Activated B cell treated with CpG ODN at 0.5 μM for 24 hours (primary cell): ENCODE measurements at regions not wholly inside any gene's neighbourhood (a gene's known extent, or its start where the extent isn't known, plus 50 kb on each side); places are given as distances from the start of the nearest gene placed in this dataset.

ENCODE experiments used
- ATAC-seq: fragments of 200-7000 bp; cut with Tn5 transposase; one replicate; pipeline ENCODE4 v1.10.0; 2021; ENCODE audit warnings: low read depth, mild to moderate bottlenecking, moderate library complexity
- CTCF ChIA-PET: fragments of 350-600 bp; sonication (Branson Sonifier 250); formaldehyde crosslinking; loops from one replicate; lab custom pipeline; 2021; ENCODE audit warnings: antibody characterized with exemption; lab: Charles Lee
- POLR2A ChIA-PET: fragments of 350-600 bp; sonication (Branson Sonifier 250); formaldehyde crosslinking; loops from one replicate; lab custom pipeline; 2021; ENCODE audit warnings: antibody characterized with exemption; lab: Charles Lee
- DNase-seq: peaks from one replicate; pipeline ENCODE4 v3.0.0; 2022
- H3K27ac Mint-ChIP-seq: one replicate; pipeline ENCODE4 v1.8.0; 2020; ENCODE audit warnings: mixed read lengths
- H3K27me3 Mint-ChIP-seq: one replicate; pipeline ENCODE4 v1.8.0; 2021; ENCODE audit warnings: mixed read lengths
- H3K36me3 Mint-ChIP-seq: one replicate; pipeline ENCODE4 v1.8.0; 2021; ENCODE audit warnings: low read depth, mixed read lengths
- H3K4me1 Mint-ChIP-seq: one replicate; pipeline ENCODE4 v1.8.0; 2021; ENCODE audit warnings: mixed read lengths
- H3K4me3 Mint-ChIP-seq: one replicate; pipeline ENCODE4 v1.8.0; 2020; ENCODE audit warnings: mild to moderate bottlenecking, mixed read lengths
- H3K9me3 Mint-ChIP-seq: one replicate; pipeline ENCODE4 v1.8.0; 2020; ENCODE audit warnings: mixed read lengths
- intact Hi-C: fragments of 100-400 bp; cut with micrococcal nuclease; formaldehyde crosslinking; loops from one replicate; pipeline ENCODE4 v1.15.1; 2024
- TF ChIP-seq, protein P1 (sequence below): fragments of 200-600 bp; IDR thresholded peaks from one replicate; pipeline ENCODE4 v1.8.0; 2022; ENCODE audit warnings: antibody characterized with exemption, mild to moderate bottlenecking

- Mint-ChIP-seq H3K27ac (no peak overlapping the region), H3K27me3 (peaks cover 18% of the 10 kb centered on the region), H3K4me1 (no peaks in the 10 kb centered on the region), H3K4me3 (no peak overlapping the region), H3K36me3 (no peaks in the 10 kb centered on the region), H3K9me3 (no peaks in the 10 kb centered on the region)
- no peak for ATAC-seq
- intact Hi-C loops: no loop called here
- ChIA-PET POLR2A (no interaction called here), CTCF (no interaction called here)
- no peak for DNase-seq
- TF ChIP-seq, protein P1, sequence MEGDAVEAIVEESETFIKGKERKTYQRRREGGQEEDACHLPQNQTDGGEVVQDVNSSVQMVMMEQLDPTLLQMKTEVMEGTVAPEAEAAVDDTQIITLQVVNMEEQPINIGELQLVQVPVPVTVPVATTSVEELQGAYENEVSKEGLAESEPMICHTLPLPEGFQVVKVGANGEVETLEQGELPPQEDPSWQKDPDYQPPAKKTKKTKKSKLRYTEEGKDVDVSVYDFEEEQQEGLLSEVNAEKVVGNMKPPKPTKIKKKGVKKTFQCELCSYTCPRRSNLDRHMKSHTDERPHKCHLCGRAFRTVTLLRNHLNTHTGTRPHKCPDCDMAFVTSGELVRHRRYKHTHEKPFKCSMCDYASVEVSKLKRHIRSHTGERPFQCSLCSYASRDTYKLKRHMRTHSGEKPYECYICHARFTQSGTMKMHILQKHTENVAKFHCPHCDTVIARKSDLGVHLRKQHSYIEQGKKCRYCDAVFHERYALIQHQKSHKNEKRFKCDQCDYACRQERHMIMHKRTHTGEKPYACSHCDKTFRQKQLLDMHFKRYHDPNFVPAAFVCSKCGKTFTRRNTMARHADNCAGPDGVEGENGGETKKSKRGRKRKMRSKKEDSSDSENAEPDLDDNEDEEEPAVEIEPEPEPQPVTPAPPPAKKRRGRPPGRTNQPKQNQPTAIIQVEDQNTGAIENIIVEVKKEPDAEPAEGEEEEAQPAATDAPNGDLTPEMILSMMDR: no peak
Measured at GRCh38 chr17:34861864-34862263, 99.4 kb downstream of the CCT6B start.

DNA sequence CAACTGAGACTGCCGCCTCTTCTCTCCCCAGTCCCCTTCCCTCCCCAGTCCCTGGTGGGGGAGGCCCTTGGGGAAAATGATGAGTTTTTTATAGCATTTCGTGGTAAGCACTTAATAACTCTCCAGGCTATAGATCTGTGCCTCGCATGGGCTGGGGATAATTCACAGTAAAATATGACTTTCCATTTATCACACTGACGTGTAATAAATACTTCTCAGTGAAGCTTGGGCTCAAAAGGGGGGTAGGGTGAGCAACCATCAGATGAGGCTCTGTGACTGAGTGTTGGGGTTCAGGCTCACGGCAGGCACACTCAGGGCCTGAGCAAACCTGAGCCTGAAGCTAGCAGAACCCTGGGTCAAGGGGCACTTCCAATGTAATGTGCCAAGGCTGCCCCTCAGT lies 101.6 kb downstream of the CCT6B start:
- DNase-seq: no peak
- TF ChIP-seq, protein P1: no peak
- Mint-ChIP-seq H3K27ac (no peak overlapping the region), H3K4me1 (no peaks in the 10 kb centered on the region), H3K9me3 (no peaks in the 10 kb centered on the region), H3K36me3 (no peaks in the 10 kb centered on the region), H3K4me3 (no peak overlapping the region), H3K27me3 (peaks cover 22% of the 10 kb centered on the region)
- ChIA-PET POLR2A (no interaction called here), CTCF (no interaction called here)
- ATAC-seq: no peak
- intact Hi-C loops: no loop called here

GRCh38 chr17:34858591-34859565 lies 102.4 kb downstream of the CCT6B start:
- CTCF ChIA-PET: no interaction called here
- intact Hi-C loops: no loop called here
- ATAC-seq: no peak

DNA sequence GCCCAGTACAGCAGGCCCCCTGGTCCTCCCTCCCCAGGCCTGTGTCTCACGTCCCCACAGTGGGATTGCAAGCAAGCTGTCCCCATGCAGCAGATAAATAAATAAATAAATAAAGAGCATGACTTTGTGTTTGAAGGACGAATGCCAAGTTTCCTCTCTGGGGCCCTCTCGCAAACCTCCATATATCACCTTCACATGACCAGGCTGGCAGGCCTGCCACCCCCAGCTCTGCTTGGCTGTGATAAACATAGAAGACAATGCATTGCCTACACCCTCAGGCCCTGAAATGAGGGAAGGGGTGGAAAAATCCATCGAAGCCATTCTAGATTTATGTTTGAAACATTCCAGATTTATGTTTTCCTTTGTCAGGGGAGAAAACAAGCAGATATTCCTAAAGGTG lies 107.3 kb downstream of the CCT6B start:
- no peaks in the 10 kb centered on the region for H3K36me3 Mint-ChIP-seq
- H3K4me1 Mint-ChIP-seq: no peaks in the 10 kb centered on the region
- intact Hi-C loops: no loop called here
- peaks cover 6% of the 10 kb centered on the region for H3K27me3 Mint-ChIP-seq
- TF ChIP-seq, protein P1: no peak
- no peaks in the 10 kb centered on the region for H3K9me3 Mint-ChIP-seq
- CTCF ChIA-PET: no interaction called here
- DNase-seq (no peak), ATAC-seq (no peak)
- no peak overlapping the region for H3K27ac Mint-ChIP-seq
- no peak overlapping the region for H3K4me3 Mint-ChIP-seq
- POLR2A ChIA-PET: no interaction called here

More at GRCh38 chr17:34858591-34859565, 102.4 kb downstream of the CCT6B start:
- Mint-ChIP-seq H3K9me3 (no peaks in the 10 kb centered on the region), H3K27me3 (peaks cover 22% of the 10 kb centered on the region), H3K27ac (no peak overlapping the region), H3K4me1 (no peaks in the 10 kb centered on the region), H3K4me3 (no peak overlapping the region), H3K36me3 (no peaks in the 10 kb centered on the region)
- DNase-seq: no peak
- POLR2A ChIA-PET: no interaction called here
- TF ChIP-seq, protein P1: no peak

DNA sequence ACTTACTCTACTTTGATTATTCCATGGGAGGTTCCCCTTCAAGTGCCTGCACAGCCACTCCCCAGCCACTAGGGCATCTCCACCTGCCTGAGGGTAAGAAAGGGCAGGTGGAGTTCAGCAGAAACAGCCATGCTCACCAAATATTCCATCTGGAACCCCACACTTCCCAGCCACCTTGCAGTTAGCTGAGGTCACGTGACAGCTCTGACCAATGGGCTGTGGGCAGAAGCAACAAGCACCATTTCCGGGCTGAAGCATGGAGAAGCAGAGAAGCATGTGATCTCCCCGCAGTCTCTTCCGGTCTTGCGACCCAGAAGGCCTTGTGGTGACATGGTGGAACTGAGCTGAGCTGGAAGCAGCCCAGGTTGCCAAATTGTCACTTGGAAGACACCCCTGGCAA lies 108.6 kb downstream of the CCT6B start:
- no peaks in the 10 kb centered on the region for H3K36me3 Mint-ChIP-seq
- H3K27ac Mint-ChIP-seq: no peak overlapping the region
- CTCF ChIA-PET: no interaction called here
- H3K9me3 Mint-ChIP-seq: no peaks in the 10 kb centered on the region
- ATAC-seq (no peak), DNase-seq (no peak)
- H3K27me3 Mint-ChIP-seq: peaks cover 6% of the 10 kb centered on the region
- POLR2A ChIA-PET: no interaction called here
- H3K4me1 Mint-ChIP-seq: no peaks in the 10 kb centered on the region
- H3K4me3 Mint-ChIP-seq: no peak overlapping the region
- TF ChIP-seq, protein P1: no peak
- intact Hi-C loops: no loop called here
